WTC11 (cell line): ENCODE measurements at regions not wholly inside any gene's neighbourhood (a gene's known extent, or its start where the extent isn't known, plus 50 kb on each side); places are given as distances from the start of the nearest gene placed in this dataset.

Experiments
- OVOL2 ChIP-seq: fragments of 250-450 bp; sonication (Bioruptor Pico); IDR thresholded peaks from 2 replicates; pipeline ENCODE4 v1.9.0; 2021; ENCODE audit warnings: mild to moderate bottlenecking, borderline replicate concordance
- RORB ChIP-seq: fragments of 250-450 bp; sonication (Bioruptor Pico); IDR thresholded peaks from 2 replicates; pipeline ENCODE4 v1.9.0; 2021; ENCODE audit warnings: mild to moderate bottlenecking
- ZNF317 ChIP-seq: sonication (generic); formaldehyde crosslinking; IDR thresholded peaks from 2 replicates; pipeline ENCODE4 v1.8.1; 2023; ENCODE audit warnings: low read depth, mild to moderate bottlenecking, moderate library complexity, missing genetic modification reagents, borderline replicate concordance
- TF ChIP-seq, protein P1 (sequence below): fragments of 200-600 bp; IDR thresholded peaks from 2 replicates; pipeline ENCODE4 v1.8.0; 2022; ENCODE audit warnings: antibody characterized with exemption

DNA sequence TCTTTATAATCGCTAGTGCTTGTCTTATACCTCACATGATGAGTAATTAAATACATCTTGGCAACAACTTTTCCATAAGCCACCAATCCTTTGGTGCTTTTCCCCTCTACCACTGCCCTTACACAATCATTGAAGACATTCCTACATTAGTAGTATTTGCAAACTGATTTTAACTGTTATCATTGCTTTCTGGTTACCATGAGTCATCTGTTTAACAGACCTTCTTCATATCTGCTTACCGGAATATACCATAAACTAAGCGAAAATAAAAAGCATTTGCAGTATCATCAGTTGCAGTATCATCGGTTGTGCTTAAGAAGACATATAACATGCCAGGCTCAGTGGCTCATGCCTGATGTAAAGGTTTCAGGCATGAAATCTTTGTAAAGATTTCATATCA, 54.8 kb upstream of the PLEKHA5 start:
- TF ChIP-seq, protein P1, sequence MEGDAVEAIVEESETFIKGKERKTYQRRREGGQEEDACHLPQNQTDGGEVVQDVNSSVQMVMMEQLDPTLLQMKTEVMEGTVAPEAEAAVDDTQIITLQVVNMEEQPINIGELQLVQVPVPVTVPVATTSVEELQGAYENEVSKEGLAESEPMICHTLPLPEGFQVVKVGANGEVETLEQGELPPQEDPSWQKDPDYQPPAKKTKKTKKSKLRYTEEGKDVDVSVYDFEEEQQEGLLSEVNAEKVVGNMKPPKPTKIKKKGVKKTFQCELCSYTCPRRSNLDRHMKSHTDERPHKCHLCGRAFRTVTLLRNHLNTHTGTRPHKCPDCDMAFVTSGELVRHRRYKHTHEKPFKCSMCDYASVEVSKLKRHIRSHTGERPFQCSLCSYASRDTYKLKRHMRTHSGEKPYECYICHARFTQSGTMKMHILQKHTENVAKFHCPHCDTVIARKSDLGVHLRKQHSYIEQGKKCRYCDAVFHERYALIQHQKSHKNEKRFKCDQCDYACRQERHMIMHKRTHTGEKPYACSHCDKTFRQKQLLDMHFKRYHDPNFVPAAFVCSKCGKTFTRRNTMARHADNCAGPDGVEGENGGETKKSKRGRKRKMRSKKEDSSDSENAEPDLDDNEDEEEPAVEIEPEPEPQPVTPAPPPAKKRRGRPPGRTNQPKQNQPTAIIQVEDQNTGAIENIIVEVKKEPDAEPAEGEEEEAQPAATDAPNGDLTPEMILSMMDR, result no peak
- TF ChIP-seq RORB, result no peak
- TF ChIP-seq OVOL2, result no peak
- TF ChIP-seq ZNF317 (CRISPR knock-in tag), result no peak
